HEK293 (cell line): ENCODE measurements at regions not wholly inside any gene's neighbourhood (a gene's known extent, or its start where the extent isn't known, plus 50 kb on each side); places are given as distances from the start of the nearest gene placed in this dataset.

Source experiments
- CTCF ChIA-PET: fragments of 350-600 bp; formaldehyde crosslinking; extraction: SDS; loops from one replicate; lab custom pipeline; 2021; ENCODE audit warnings: antibody characterized with exemption; lab: Yijun Ruan, JAX
- POLR2A ChIA-PET: fragments of 300-600 bp; formaldehyde crosslinking; extraction: SDS; loops from one replicate; lab custom pipeline; 2020; ENCODE audit warnings: antibody characterized with exemption, inconsistent platforms; lab: Yijun Ruan, JAX
- H3K27ac ChIP-seq: fragments of 200-500 bp; sonication (Bioruptor generic); 2 replicates; pipeline ENCODE4 v1.5.1; 2014; ENCODE audit warnings: low read depth, low read length, control low read depth, inconsistent platforms; ENCODE audit errors: extremely low read depth
- H3K36me3 ChIP-seq, 2 experiments: fragments of 200-500 bp in 1 of 2; sonication (Bioruptor generic) in 1 of 2; 1 replicate in 1 of 2; 2 replicates in 1 of 2; pipeline ENCODE4 v1.5.1; 2014 to 2017; ENCODE audit warnings: inconsistent platforms in 2 of 2, low read length in 2 of 2; ENCODE audit not compliant: control insufficient read depth in 2 of 2, insufficient read depth in 1 of 2
- H3K4me1 ChIP-seq: fragments of 200-500 bp; sonication (Bioruptor generic); 2 replicates; pipeline ENCODE4 v1.5.1; 2014; ENCODE audit warnings: mild to moderate bottlenecking, low read length, inconsistent platforms; ENCODE audit not compliant: control insufficient read depth, insufficient read depth
- H3K4me3 ChIP-seq: 2 replicates; pipeline ENCODE4 v1.5.1; 2011; ENCODE audit warnings: low read depth, mild to moderate bottlenecking, control low read depth, low read length, moderate library complexity
- H3K9me3 ChIP-seq: fragments of 200-500 bp; sonication (Bioruptor generic); 2 replicates; pipeline ENCODE4 v1.5.1; 2014; ENCODE audit warnings: low read depth, low read length, inconsistent platforms; ENCODE audit not compliant: control insufficient read depth, insufficient read depth
- GLI4 ChIP-seq: fragments of 450-650 bp; formaldehyde crosslinking; IDR thresholded peaks from 2 replicates; pipeline ENCODE4 v1.5.1; 2016; ENCODE audit warnings: missing biosample characterization, missing genetic modification characterization
- GLIS2 ChIP-seq: fragments of 450-650 bp; formaldehyde crosslinking; IDR thresholded peaks from 2 replicates; pipeline ENCODE4 v1.5.1; 2016; ENCODE audit warnings: missing biosample characterization, missing genetic modification characterization
- RBAK ChIP-seq: fragments of 450-650 bp; formaldehyde crosslinking; IDR thresholded peaks from 2 replicates; pipeline ENCODE4 v1.5.1; 2016; ENCODE audit warnings: missing biosample characterization, missing genetic modification characterization
- ZBTB17 ChIP-seq: fragments of 450-650 bp; formaldehyde crosslinking; IDR thresholded peaks from 2 replicates; pipeline ENCODE4 v1.5.1; 2016; ENCODE audit warnings: missing biosample characterization, missing genetic modification characterization
- ZFP3 ChIP-seq: fragments of 450-650 bp; formaldehyde crosslinking; IDR thresholded peaks from 2 replicates; pipeline ENCODE4 v1.5.1; 2016; ENCODE audit warnings: low read depth, missing biosample characterization, missing genetic modification characterization
- ZNF169 ChIP-seq: fragments of 450-650 bp; formaldehyde crosslinking; IDR thresholded peaks from 2 replicates; pipeline ENCODE4 v1.5.1; 2016; ENCODE audit warnings: missing biosample characterization, missing genetic modification characterization
- ZNF174 ChIP-seq: fragments of 450-650 bp; formaldehyde crosslinking; IDR thresholded peaks from 2 replicates; pipeline ENCODE4 v1.5.0; 2017; ENCODE audit warnings: missing biosample characterization, mild to moderate bottlenecking, missing genetic modification characterization
- ZNF202 ChIP-seq: fragments of 450-650 bp; formaldehyde crosslinking; IDR thresholded peaks from 2 replicates; pipeline ENCODE4 v1.5.1; 2016; ENCODE audit warnings: missing biosample characterization, missing genetic modification characterization, borderline replicate concordance
- ZNF248 ChIP-seq: fragments of 450-650 bp; formaldehyde crosslinking; IDR thresholded peaks from 2 replicates; pipeline ENCODE4 v1.5.1; 2017; ENCODE audit warnings: missing biosample characterization, missing genetic modification characterization
- ZNF302 ChIP-seq: fragments of 450-650 bp; formaldehyde crosslinking; IDR thresholded peaks from 2 replicates; pipeline ENCODE4 v1.5.1; 2016; ENCODE audit warnings: missing biosample characterization, missing genetic modification characterization, low read depth
- ZNF354C ChIP-seq: fragments of 450-650 bp; formaldehyde crosslinking; IDR thresholded peaks from 2 replicates; pipeline ENCODE4 v1.5.1; 2016; ENCODE audit warnings: missing biosample characterization, missing genetic modification characterization, low read depth, borderline replicate concordance
- ZNF549 ChIP-seq: fragments of 450-650 bp; IDR thresholded peaks from 2 replicates; pipeline ENCODE4 v1.5.1; 2018; ENCODE audit warnings: missing biosample characterization, missing genetic modification characterization, mild to moderate bottlenecking, inconsistent platforms, moderate library complexity
- ZNF555 ChIP-seq: fragments of 450-650 bp; formaldehyde crosslinking; conservative IDR thresholded peaks from 2 replicates; pipeline ENCODE4 v1.5.1; 2017; ENCODE audit warnings: missing biosample characterization, mild to moderate bottlenecking, missing genetic modification characterization, inconsistent platforms
- ZNF626 ChIP-seq: fragments of 450-650 bp; sonication (Bioruptor Pico); formaldehyde crosslinking; IDR thresholded peaks from 2 replicates; pipeline ENCODE4 v1.5.1; 2018; ENCODE audit warnings: missing biosample characterization, missing genetic modification characterization, inconsistent platforms
- ZNF677 ChIP-seq: fragments of 450-650 bp; IDR thresholded peaks from 2 replicates; pipeline ENCODE4 v1.5.0; 2018; ENCODE audit warnings: missing biosample characterization, mild to moderate bottlenecking, missing genetic modification characterization, moderate library complexity
- ZNF776 ChIP-seq: fragments of 450-650 bp; formaldehyde crosslinking; IDR thresholded peaks from 2 replicates; pipeline ENCODE4 v1.5.0; 2017; ENCODE audit warnings: missing biosample characterization, missing genetic modification characterization, borderline replicate concordance
- ZNF791 ChIP-seq: fragments of 450-650 bp; formaldehyde crosslinking; IDR thresholded peaks from 2 replicates; pipeline ENCODE4 v1.5.1; 2016; ENCODE audit warnings: missing biosample characterization, missing genetic modification characterization
- ZSCAN23 ChIP-seq: fragments of 450-650 bp; formaldehyde crosslinking; IDR thresholded peaks from 2 replicates; pipeline ENCODE4 v1.5.1; 2016; ENCODE audit warnings: missing biosample characterization, missing genetic modification characterization
- TF ChIP-seq, protein P1 (sequence below): fragments of 450-650 bp; formaldehyde crosslinking; IDR thresholded peaks from 2 replicates; pipeline ENCODE4 v1.5.1; 2017; ENCODE audit warnings: missing biosample characterization, missing genetic modification characterization
- TF ChIP-seq, protein P2 (sequence below): fragments of 450-650 bp; formaldehyde crosslinking; IDR thresholded peaks from 2 replicates; pipeline ENCODE4 v1.5.1; 2016; ENCODE audit warnings: missing biosample characterization, missing genetic modification characterization
- TF ChIP-seq, protein P3 (sequence below): fragments of 450-650 bp; formaldehyde crosslinking; IDR thresholded peaks from 2 replicates; pipeline ENCODE4 v1.5.1; 2016; ENCODE audit warnings: missing biosample characterization, missing genetic modification characterization
- TF ChIP-seq, protein P4 (sequence below): fragments of 450-650 bp; formaldehyde crosslinking; IDR thresholded peaks from 2 replicates; pipeline ENCODE4 v1.5.1; 2016; ENCODE audit warnings: missing biosample characterization, missing genetic modification characterization
- TF ChIP-seq, protein P5 (sequence below): fragments of 450-650 bp; formaldehyde crosslinking; IDR thresholded peaks from 2 replicates; pipeline ENCODE4 v1.5.1; 2016; ENCODE audit warnings: missing biosample characterization, missing genetic modification characterization

DNA sequence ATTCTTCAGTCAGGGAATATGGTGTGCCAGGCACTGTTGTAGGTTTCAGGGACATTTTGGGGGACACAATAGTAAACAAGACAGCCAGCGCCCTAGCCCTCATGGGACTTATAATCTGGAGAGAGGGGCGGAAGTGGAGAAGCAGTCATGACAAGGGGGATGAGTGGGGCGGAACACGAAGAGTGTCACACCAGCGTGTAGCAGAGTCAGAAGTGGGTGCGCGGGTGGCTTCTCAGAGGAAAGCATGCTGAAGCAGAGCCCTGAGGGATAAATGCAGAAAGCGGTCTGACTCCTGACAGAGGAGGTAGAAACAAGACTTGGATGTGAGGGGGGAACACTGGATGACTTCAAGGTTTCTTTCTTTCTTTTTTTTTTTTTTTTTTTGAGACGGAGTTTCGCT lies 160.3 kb upstream of the LYZL2 start (continued):
- TF ChIP-seq ZNF169 (no peak), ZNF555 (tag by site-specific recombination) (no peak), ZNF354C (tag by site-specific recombination) (no peak), ZNF791 (no peak), ZNF202 (no peak)

DNA sequence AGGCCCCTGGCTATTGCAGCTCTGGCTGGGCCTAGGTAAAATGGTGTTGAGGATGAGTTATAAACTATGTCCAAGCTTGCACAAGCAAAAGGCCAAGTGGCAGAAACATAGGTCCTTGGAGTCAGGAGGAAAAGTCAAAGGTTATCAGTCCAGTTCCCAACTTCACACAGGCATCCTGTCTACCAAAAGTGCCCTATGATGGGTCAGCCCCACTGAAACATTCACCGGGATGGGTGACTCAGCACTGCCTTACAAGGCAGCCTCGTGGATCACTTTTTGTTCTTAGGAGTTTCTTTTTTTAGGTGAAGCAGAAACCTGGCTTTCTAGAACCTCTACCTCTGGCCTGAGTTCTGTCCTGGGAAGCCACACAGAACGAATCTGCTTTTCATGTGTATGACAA lies 158.8 kb upstream of the LYZL2 start:
- no peaks in the 10 kb centered on the region for H3K4me1 ChIP-seq
- CTCF ChIA-PET: no interaction called here
- no peak overlapping the region for H3K4me3 ChIP-seq
- no peaks in the 10 kb centered on the region for H3K9me3 ChIP-seq
- POLR2A ChIA-PET: no interaction called here
- H3K27ac ChIP-seq: no peak overlapping the region
- TF ChIP-seq ZNF677 (tag by site-specific recombination): no peak
- TF ChIP-seq ZNF626 (tag by site-specific recombination): no peak
- TF ChIP-seq, protein P1, sequence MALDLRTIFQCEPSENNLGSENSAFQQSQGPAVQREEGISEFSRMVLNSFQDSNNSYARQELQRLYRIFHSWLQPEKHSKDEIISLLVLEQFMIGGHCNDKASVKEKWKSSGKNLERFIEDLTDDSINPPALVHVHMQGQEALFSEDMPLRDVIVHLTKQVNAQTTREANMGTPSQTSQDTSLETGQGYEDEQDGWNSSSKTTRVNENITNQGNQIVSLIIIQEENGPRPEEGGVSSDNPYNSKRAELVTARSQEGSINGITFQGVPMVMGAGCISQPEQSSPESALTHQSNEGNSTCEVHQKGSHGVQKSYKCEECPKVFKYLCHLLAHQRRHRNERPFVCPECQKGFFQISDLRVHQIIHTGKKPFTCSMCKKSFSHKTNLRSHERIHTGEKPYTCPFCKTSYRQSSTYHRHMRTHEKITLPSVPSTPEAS (tag by site-specific recombination): no peak
- TF ChIP-seq ZNF174: no peak
- TF ChIP-seq, protein P2, sequence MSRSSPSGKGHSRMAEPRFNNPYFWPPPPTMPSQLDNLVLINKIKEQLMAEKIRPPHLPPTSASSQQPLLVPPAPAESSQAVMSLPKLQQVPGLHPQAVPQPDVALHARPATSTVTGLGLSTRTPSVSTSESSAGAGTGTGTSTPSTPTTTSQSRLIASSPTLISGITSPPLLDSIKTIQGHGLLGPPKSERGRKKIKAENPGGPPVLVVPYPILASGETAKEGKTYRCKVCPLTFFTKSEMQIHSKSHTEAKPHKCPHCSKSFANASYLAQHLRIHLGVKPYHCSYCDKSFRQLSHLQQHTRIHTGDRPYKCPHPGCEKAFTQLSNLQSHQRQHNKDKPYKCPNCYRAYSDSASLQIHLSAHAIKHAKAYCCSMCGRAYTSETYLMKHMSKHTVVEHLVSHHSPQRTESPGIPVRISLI: no peak
- TF ChIP-seq ZBTB17 (tag by site-specific recombination): no peak
- TF ChIP-seq ZNF248 (tag by site-specific recombination): no peak
- TF ChIP-seq, protein P3, sequence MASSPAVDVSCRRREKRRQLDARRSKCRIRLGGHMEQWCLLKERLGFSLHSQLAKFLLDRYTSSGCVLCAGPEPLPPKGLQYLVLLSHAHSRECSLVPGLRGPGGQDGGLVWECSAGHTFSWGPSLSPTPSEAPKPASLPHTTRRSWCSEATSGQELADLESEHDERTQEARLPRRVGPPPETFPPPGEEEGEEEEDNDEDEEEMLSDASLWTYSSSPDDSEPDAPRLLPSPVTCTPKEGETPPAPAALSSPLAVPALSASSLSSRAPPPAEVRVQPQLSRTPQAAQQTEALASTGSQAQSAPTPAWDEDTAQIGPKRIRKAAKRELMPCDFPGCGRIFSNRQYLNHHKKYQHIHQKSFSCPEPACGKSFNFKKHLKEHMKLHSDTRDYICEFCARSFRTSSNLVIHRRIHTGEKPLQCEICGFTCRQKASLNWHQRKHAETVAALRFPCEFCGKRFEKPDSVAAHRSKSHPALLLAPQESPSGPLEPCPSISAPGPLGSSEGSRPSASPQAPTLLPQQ (tag by site-specific recombination): no peak
- TF ChIP-seq RBAK (tag by site-specific recombination): no peak
- TF ChIP-seq, protein P4, sequence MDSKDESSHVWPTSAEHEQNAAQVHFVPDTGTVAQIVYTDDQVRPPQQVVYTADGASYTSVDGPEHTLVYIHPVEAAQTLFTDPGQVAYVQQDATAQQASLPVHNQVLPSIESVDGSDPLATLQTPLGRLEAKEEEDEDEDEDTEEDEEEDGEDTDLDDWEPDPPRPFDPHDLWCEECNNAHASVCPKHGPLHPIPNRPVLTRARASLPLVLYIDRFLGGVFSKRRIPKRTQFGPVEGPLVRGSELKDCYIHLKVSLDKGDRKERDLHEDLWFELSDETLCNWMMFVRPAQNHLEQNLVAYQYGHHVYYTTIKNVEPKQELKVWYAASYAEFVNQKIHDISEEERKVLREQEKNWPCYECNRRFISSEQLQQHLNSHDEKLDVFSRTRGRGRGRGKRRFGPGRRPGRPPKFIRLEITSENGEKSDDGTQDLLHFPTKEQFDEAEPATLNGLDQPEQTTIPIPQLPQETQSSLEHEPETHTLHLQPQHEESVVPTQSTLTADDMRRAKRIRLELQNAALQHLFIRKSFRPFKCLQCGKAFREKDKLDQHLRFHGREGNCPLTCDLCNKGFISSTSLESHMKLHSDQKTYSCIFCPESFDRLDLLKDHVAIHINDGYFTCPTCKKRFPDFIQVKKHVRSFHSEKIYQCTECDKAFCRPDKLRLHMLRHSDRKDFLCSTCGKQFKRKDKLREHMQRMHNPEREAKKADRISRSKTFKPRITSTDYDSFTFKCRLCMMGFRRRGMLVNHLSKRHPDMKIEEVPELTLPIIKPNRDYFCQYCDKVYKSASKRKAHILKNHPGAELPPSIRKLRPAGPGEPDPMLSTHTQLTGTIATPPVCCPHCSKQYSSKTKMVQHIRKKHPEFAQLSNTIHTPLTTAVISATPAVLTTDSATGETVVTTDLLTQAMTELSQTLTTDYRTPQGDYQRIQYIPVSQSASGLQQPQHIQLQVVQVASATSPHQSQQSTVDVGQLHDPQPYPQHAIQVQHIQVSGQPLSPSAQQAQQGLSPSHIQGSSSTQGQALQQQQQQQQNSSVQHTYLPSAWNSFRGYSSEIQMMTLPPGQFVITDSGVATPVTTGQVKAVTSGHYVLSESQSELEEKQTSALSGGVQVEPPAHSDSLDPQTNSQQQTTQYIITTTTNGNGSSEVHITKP: no peak
- no peaks in the 10 kb centered on the region for H3K36me3 ChIP-seq

DNA sequence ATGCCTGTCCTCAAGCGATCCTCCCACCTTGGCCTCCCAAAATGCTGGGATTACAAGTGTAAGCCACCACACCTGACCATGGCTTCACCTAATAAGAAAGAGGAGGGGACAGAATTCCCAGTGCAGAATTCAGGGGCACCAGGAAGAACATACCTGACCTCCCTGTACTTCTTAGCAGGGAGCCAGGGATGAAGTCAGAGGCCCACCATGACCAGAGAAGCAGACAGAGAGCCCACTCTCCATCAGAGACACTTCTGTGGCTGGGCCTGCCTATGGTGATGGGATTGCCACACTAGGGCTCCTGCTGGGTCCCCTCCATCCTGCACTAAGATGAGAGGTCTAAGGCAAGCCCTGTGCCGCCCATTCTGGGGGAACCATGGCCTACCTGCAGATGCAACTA lies 157.4 kb upstream of the LYZL2 start:
- CTCF ChIA-PET: interaction anchor here (0.8 kb wide), 1 partner anchor 18 kb away, joined by 3 read pairs; no protein-coding TSS in a partner anchor
- TF ChIP-seq, protein P5, sequence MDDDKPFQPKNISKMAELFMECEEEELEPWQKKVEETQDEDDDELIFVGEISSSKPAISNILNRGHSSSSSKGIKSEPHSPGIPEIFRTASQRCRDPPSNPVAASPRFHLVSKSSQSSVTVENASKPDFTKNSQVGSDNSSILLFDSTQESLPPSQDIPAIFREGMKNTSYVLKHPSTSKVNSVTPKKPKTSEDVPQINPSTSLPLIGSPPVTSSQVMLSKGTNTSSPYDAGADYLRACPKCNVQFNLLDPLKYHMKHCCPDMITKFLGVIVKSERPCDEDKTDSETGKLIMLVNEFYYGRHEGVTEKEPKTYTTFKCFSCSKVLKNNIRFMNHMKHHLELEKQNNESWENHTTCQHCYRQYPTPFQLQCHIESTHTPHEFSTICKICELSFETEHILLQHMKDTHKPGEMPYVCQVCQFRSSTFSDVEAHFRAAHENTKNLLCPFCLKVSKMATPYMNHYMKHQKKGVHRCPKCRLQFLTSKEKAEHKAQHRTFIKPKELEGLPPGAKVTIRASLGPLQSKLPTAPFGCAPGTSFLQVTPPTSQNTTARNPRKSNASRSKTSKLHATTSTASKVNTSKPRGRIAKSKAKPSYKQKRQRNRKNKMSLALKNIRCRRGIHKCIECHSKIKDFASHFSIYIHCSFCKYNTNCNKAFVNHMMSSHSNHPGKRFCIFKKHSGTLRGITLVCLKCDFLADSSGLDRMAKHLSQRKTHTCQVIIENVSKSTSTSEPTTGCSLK (tag by site-specific recombination): no peak
- no peak for TF ChIP-seq ZNF302
- no peak for TF ChIP-seq ZSCAN23 (tag by site-specific recombination)
- TF ChIP-seq GLIS2 (tag by site-specific recombination): no peak
- TF ChIP-seq ZFP3: no peak
- no peak for TF ChIP-seq GLI4 (tag by site-specific recombination)
- no peak for TF ChIP-seq ZNF776 (tag by site-specific recombination)
- no peak for TF ChIP-seq ZNF549 (tag by site-specific recombination)

More for the DNA sequence above, 157.4 kb upstream of the LYZL2 start:
- Histone ChIP-seq H3K4me3 (no peak overlapping the region), H3K9me3 (no peaks in the 10 kb centered on the region), H3K27ac (no peak overlapping the region), H3K36me3 (no peaks in the 10 kb centered on the region), H3K4me1 (no peaks in the 10 kb centered on the region)
- POLR2A ChIA-PET: no interaction called here
